Fibroblast of pulmonary artery (primary cell): ENCODE measurements at regions not wholly inside any gene's neighbourhood (a gene's known extent, or its start where the extent isn't known, plus 50 kb on each side); places are given as distances from the start of the nearest gene placed in this dataset.

ENCODE experiments used
- DNase-seq: peaks from one replicate; pipeline ENCODE4 v3.0.0-alpha.2; 2010; ENCODE audit warnings: low read depth
- H3K4me3 ChIP-seq: replicated peaks from 2 replicates; pipeline ENCODE4 v1.5.1; 2011; ENCODE audit warnings: low read depth, mild to moderate bottlenecking, control low read depth, low read length, moderate library complexity
- TF ChIP-seq, protein P1 (sequence below): IDR thresholded peaks from 2 replicates; pipeline ENCODE4 v1.5.1; 2011; ENCODE audit warnings: mild to moderate bottlenecking, control low read depth, low read length, inconsistent platforms; ENCODE audit errors: missing control alignments

DNA sequence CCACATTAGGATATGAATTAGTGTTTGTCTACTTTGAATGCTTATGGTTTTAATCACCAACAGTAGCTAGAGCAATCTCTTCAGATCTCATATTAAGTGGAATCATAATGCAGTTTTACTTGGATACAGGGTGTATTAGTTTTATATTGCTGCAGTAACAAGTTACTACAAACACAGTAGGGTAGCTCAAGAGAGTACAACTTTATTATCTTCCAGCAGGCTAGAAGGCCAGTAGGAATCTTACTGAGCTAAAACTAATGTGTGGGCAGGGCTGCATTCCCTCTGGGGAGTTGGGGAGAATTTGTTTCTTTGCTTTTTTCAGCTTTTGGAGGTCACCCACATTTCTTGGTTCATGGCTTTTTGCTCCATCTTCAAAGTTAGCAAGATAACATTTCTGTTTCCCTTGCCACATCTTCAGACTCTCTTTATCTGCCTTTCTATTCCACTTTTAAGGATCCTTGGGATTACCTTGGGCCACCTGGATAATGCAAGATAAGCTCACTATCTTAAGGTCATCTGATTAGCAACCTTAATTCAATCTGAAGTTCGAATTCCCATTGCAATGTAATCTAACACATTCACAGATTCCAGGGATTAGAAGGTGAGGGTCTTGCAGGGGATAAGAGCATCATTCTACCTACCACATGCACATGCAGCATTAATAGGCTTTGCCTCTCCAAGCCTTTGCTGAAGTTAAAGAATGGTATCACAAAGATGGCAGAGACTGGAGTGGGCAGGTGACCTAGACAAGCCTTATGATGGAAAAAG, 134.1 kb upstream of the SLC10A2 start:
- TF ChIP-seq, protein P1, sequence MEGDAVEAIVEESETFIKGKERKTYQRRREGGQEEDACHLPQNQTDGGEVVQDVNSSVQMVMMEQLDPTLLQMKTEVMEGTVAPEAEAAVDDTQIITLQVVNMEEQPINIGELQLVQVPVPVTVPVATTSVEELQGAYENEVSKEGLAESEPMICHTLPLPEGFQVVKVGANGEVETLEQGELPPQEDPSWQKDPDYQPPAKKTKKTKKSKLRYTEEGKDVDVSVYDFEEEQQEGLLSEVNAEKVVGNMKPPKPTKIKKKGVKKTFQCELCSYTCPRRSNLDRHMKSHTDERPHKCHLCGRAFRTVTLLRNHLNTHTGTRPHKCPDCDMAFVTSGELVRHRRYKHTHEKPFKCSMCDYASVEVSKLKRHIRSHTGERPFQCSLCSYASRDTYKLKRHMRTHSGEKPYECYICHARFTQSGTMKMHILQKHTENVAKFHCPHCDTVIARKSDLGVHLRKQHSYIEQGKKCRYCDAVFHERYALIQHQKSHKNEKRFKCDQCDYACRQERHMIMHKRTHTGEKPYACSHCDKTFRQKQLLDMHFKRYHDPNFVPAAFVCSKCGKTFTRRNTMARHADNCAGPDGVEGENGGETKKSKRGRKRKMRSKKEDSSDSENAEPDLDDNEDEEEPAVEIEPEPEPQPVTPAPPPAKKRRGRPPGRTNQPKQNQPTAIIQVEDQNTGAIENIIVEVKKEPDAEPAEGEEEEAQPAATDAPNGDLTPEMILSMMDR, result no peak
- no peak for DNase-seq
- H3K4me3 ChIP-seq, result no peak overlapping the region

DNA sequence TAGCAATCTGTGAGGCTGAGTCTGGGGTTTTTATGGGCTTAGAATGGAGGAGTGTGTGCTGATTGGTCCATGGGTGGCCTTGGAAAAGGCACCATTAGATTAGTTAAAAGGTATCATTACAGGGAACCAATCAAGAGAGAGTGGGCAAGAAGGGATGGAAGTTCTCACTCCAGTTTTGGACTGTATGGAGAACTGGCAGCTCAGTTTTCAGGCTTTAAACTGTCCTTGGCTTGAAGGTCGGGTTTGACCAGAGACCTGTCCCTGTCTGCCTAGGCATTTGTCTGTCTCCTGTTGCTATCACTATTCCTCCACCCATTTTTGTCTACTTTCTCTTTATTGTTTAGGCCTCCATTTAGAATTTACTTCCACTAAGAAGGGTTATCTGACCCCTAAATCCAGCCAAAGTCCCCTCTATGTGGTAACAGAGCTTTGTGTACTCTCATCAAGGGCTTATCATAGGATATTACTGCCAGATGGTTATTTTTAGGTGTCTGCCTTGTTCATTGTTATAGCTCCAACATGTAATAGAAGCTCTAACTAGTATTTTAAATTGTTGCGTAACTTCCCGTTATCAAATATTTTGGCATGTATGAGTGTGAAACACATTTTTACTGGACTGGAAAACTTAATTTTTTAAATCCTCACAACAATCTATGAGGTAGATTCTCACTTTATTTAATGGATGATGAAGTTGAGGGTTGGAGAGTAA, 133.3 kb upstream of the SLC10A2 start:
- DNase-seq, result no peak
- TF ChIP-seq, protein P1, result no peak
- no peak overlapping the region for H3K4me3 ChIP-seq

DNA sequence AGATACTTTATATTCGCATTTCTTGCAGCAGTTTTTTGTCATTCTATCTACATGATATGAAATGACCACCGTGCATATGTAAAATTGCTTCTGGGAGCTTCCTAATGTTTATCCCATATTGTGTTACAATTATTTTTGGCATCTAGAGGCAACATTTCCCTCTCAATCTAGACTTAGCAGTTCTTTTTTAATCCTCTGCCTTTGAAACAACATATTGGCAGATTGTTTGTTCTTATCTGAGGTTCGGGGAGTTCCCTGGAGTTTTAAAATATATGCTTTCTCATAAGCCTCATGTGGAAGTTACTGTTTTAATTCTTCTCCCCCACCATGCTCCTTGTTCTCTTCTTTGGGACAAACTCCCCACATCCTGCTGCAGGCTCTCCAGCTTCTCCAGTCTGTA, 130.1 kb upstream of the SLC10A2 start:
- H3K4me3 ChIP-seq, result no peak overlapping the region
- TF ChIP-seq, protein P1, result no peak
- DNase-seq, result no peak

DNA sequence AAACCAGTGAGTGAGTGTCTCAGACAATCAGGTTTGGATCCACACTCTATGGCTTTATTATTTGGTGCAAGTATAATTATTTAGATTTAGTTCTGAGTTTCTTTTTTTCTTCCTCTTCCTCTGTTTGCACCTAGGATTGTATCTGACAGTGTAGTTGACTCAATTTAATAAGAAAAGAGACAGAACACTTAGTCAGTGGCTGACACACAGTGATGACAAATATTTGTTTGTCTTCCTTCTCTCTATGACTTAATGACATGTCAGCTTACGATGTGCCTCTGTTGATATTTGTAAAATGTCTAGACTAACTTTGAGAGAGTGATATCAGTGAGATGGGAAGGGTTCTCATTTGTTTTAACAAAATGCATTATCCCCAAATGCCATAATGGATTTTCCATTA, 129.5 kb upstream of the SLC10A2 start:
- TF ChIP-seq, protein P1, result no peak
- no peak for DNase-seq
- H3K4me3 ChIP-seq, result no peak overlapping the region

DNA sequence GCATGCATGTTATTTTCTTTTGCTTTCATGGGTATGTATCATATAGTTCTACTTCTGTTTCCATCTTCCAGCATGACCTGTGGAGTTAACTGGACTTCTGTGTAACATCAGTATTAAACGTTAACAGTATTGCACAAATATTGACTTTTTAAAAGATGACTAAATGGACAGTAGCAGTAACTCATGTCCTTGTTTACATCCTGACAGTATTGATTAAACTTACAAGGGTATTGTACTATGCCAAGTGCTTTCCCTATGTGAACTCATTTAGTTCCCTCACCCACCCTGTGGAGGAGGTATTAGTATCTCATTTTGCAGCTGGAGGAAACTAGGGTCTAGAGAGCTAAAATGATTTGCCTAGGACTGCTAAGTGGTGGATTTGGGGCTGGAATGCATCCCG, 128.7 kb upstream of the SLC10A2 start:
- no peak for DNase-seq
- TF ChIP-seq, protein P1, result no peak
- no peak overlapping the region for H3K4me3 ChIP-seq

DNA sequence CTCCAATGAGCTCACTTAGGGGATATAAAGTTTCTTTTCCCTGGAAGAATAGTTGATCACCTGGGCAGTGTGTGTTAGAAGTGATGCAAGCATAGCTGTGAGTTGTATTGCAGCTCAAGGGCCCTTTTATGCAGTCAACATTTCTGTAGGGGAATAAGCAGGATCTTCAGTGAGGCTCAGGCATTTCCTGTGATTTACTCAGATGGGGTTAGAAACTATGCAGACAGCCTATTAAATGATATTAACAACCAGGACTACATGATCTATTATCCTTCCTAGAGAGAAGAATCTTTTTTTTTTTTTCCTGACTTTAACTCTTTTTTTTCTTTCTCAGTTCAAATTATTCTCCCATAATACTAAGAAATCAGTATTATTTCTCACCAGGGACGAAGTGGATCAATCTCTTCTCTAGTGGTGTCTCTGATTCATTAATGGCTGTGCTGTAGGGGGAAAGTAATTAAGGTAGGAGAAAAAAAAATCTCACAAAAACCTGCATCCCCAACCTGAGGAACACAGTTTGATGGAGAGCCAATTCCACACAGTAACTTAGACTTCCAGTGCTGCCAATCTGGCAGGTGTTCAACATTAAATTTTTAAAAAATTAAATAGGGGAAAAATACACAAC, 126.4 kb upstream of the SLC10A2 start:
- DNase-seq, result peak; percentile 6
- no peak overlapping the region for H3K4me3 ChIP-seq
- TF ChIP-seq, protein P1, result no peak
